Keratinocyte (primary cell): ENCODE measurements at regions not wholly inside any gene's neighbourhood (a gene's known extent, or its start where the extent isn't known, plus 50 kb on each side); places are given as distances from the start of the nearest gene placed in this dataset.

ENCODE experiments used
- DNase-seq: peaks from one replicate; pipeline ENCODE4 v3.0.0-alpha.2; 2011; ENCODE audit warnings: low read depth, missing footprints, low spot score
- FAIRE-seq: peaks from 2 replicates; lab custom pipeline; 2011; peaks lifted over from hg19 to GRCh38; lab: Jason Lieb, UNC
- H2AFZ ChIP-seq: 2 replicates; pipeline ENCODE4 v1.6.0; 2012; ENCODE audit warnings: low read length, control low read depth, inconsistent platforms; ENCODE audit not compliant: control insufficient read depth
- H3K27ac ChIP-seq: 2 replicates; pipeline ENCODE4 v1.5.1; 2011; ENCODE audit warnings: low read length; ENCODE audit not compliant: control insufficient read depth, insufficient read depth
- H3K27me3 ChIP-seq: 3 replicates; pipeline ENCODE4 v1.6.0; 2011; ENCODE audit warnings: low read length; ENCODE audit not compliant: control insufficient read depth, insufficient read depth; ENCODE audit errors: extremely low read depth
- H3K36me3 ChIP-seq, 2 experiments: 2 replicates in 1 of 2; 3 replicates in 1 of 2; pipeline ENCODE4 v1.5.1; 2011; ENCODE audit warnings: low read length in 2 of 2, mild to moderate bottlenecking in 1 of 2; ENCODE audit not compliant: control insufficient read depth in 2 of 2, insufficient read depth in 2 of 2; ENCODE audit errors: extremely low read depth in 1 of 2
- H3K4me1 ChIP-seq: 3 replicates; pipeline ENCODE4 v1.5.1; 2011; ENCODE audit warnings: low read length; ENCODE audit not compliant: control insufficient read depth, insufficient read depth; ENCODE audit errors: extremely low read depth
- H3K4me2 ChIP-seq: 3 replicates; pipeline ENCODE4 v1.6.0; 2011; ENCODE audit warnings: low read depth, low read length; ENCODE audit not compliant: control insufficient read depth, insufficient read depth; ENCODE audit errors: extremely low read depth
- H3K4me3 ChIP-seq, 3 experiments: fragments of 200-600 bp in 1 of 3; sonication (generic) in 1 of 3; 2 replicates in 2 of 3; 3 replicates in 1 of 3; pipeline ENCODE4 v1.5.1; 2011 to 2016; ENCODE audit warnings: low read length in 3 of 3, mild to moderate bottlenecking in 3 of 3, control low read depth in 2 of 3, inconsistent platforms in 1 of 3, low read depth in 1 of 3, mixed read lengths in 1 of 3, mixed run types in 1 of 3, moderate library complexity in 1 of 3; ENCODE audit not compliant: control insufficient read depth in 2 of 3, insufficient read depth in 2 of 3; ENCODE audit errors: extremely low read depth in 1 of 3
- H3K79me2 ChIP-seq: 2 replicates; pipeline ENCODE4 v1.6.0; 2012; ENCODE audit warnings: low read length; ENCODE audit not compliant: control insufficient read depth, insufficient read depth
- H3K9ac ChIP-seq: 3 replicates; pipeline ENCODE4 v1.6.0; 2011; ENCODE audit warnings: low read length; ENCODE audit not compliant: control insufficient read depth, insufficient read depth; ENCODE audit errors: extremely low read depth
- H3K9me1 ChIP-seq: 3 replicates; pipeline ENCODE4 v1.6.0; 2011; ENCODE audit warnings: low read length; ENCODE audit not compliant: control insufficient read depth, insufficient read depth; ENCODE audit errors: extremely low read depth
- H3K9me3 ChIP-seq: 2 replicates; pipeline ENCODE4 v1.5.1; 2012; ENCODE audit warnings: low read depth, low read length; ENCODE audit not compliant: control insufficient read depth
- H4K20me1 ChIP-seq: 3 replicates; pipeline ENCODE4 v1.6.0; 2011; ENCODE audit warnings: low read length; ENCODE audit not compliant: control insufficient read depth, insufficient read depth; ENCODE audit errors: extremely low read depth
- EZH2 ChIP-seq: IDR thresholded peaks from one replicate; pipeline ENCODE4 v1.6.1; 2012; ENCODE audit warnings: inconsistent platforms, mild to moderate bottlenecking, low read length, moderate library complexity
- dilution Hi-C: fragments of 300-500 bp; cut with MboI; formaldehyde crosslinking; loops from one replicate; pipeline ENCODE4 v1.7.0; 2020; ENCODE audit warnings: low sequenced_read_pairs; ENCODE audit not compliant: extremely low pct_ligation_motif_present
- TF ChIP-seq, protein P1 (sequence below), 3 experiments: IDR thresholded peaks in 1 of 3; conservative IDR thresholded peaks in 1 of 3; optimal IDR thresholded peaks in 1 of 3; 2 replicates in 2 of 3; 3 replicates in 1 of 3; pipeline versions ENCODE3 to v1.5.1; 2011; ENCODE audit warnings: low read length in 3 of 3, mild to moderate bottlenecking in 3 of 3, moderate library complexity in 2 of 3, control low read depth in 1 of 3, inconsistent platforms in 1 of 3; ENCODE audit not compliant: insufficient read depth in 2 of 3; ENCODE audit errors: extremely low read depth in 1 of 3

DNA sequence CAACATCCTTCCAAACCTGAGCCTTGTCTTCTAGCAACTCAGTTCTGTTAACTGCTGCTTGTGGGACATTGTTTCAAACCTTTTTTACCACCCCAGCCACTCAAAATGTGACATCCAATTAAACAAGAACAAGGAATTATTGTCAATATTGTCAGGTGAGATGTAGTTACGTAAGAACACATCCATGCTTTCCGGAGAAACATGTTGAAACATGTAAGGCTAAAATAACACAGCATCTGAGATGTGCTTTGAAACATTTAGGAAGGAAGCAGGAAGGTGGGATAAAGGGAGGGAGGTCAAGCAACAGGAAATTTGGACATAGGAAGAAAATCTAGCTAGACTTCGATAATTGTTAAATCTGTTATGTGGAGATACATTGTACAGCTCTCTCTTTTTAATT, 50.9 kb upstream of the PRICKLE2 start:
- no peaks in the 10 kb centered on the region for H3K79me2 ChIP-seq
- dilution Hi-C loops, result no loop called here
- FAIRE-seq (peak; percentile 70), DNase-seq (no peak)
- H4K20me1 ChIP-seq, result no peaks in the 10 kb centered on the region
- no peaks in the 10 kb centered on the region for H3K36me3 ChIP-seq
- peaks cover 8% of the 10 kb centered on the region for H3K4me1 ChIP-seq
- no peaks in the 10 kb centered on the region for H3K9me1 ChIP-seq
- H2AFZ ChIP-seq, result peak overlapping the region; percentile 11
- no peaks in the 10 kb centered on the region for H3K27me3 ChIP-seq
- H3K27ac ChIP-seq, result no peak overlapping the region
- TF ChIP-seq EZH2, result no peak
- TF ChIP-seq, protein P1, sequence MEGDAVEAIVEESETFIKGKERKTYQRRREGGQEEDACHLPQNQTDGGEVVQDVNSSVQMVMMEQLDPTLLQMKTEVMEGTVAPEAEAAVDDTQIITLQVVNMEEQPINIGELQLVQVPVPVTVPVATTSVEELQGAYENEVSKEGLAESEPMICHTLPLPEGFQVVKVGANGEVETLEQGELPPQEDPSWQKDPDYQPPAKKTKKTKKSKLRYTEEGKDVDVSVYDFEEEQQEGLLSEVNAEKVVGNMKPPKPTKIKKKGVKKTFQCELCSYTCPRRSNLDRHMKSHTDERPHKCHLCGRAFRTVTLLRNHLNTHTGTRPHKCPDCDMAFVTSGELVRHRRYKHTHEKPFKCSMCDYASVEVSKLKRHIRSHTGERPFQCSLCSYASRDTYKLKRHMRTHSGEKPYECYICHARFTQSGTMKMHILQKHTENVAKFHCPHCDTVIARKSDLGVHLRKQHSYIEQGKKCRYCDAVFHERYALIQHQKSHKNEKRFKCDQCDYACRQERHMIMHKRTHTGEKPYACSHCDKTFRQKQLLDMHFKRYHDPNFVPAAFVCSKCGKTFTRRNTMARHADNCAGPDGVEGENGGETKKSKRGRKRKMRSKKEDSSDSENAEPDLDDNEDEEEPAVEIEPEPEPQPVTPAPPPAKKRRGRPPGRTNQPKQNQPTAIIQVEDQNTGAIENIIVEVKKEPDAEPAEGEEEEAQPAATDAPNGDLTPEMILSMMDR (optimal IDR thresholded peaks at IDR 0.05 in 1 of 3, IDR thresholded peaks at IDR 0.05 in 1 of 3, conservative IDR thresholded peaks at IDR 0.05 in 1 of 3; ENCODE audit: extremely low read depth in 1 of 3, insufficient read depth in 2 of 3, low read length in 3 of 3), result no peak
- H3K9ac ChIP-seq, result no peak overlapping the region
- H3K4me2 ChIP-seq, result no peak overlapping the region
- H3K9me3 ChIP-seq, result no peaks in the 10 kb centered on the region
- no peak overlapping the region for H3K4me3 ChIP-seq
